ENCODE measurements at regions not wholly inside any gene's neighbourhood (a gene's known extent, or its start where the extent isn't known, plus 50 kb on each side); places are given as distances from the start of the nearest gene placed in this dataset.
A peak's percentile ranks its signal among the peaks of the same experiment; 100 is the strongest.

- Mint-ChIP-seq H3K9me3 (no peaks in the 10 kb centered on the region), H3K4me1 (no peaks in the 10 kb centered on the region), H3K36me3 (ENCODE audit: low read depth) (no peaks in the 10 kb centered on the region), H3K27ac (no peak overlapping the region), H3K4me3 (no peak overlapping the region), H3K27me3 (no peaks in the 10 kb centered on the region)
- DNase-seq = no peak
- ATAC-seq = no peak
Measured at GRCh38 chr2:212945526-212945925, 205.9 kb downstream of the IKZF2 start.

- no peaks in the 10 kb centered on the region for H3K4me1 Mint-ChIP-seq
- H3K27ac Mint-ChIP-seq = no peak overlapping the region
- H3K36me3 Mint-ChIP-seq (ENCODE audit: low read depth) = peaks cover under 1% of the 10 kb centered on the region
- no peaks in the 10 kb centered on the region for H3K9me3 Mint-ChIP-seq
- no peaks in the 10 kb centered on the region for H3K27me3 Mint-ChIP-seq
- no peak for DNase-seq
- no peak overlapping the region for H3K4me3 Mint-ChIP-seq
- ATAC-seq = no peak
Measured at GRCh38 chr2:212943351-212943750, 208.1 kb downstream of the IKZF2 start.

GRCh38 chr2:212941361-212941760 is 210.1 kb downstream of the IKZF2 start:
- DNase-seq = no peak
- no peaks in the 10 kb centered on the region for H3K4me1 Mint-ChIP-seq
- no peak for ATAC-seq
- H3K36me3 Mint-ChIP-seq (ENCODE audit: low read depth) = peaks cover 4% of the 10 kb centered on the region
- H3K27ac Mint-ChIP-seq = no peak overlapping the region
- H3K4me3 Mint-ChIP-seq = no peak overlapping the region
- no peaks in the 10 kb centered on the region for H3K27me3 Mint-ChIP-seq
- no peaks in the 10 kb centered on the region for H3K9me3 Mint-ChIP-seq

GRCh38 chr2:212940816-212941215 is 210.6 kb downstream of the IKZF2 start:
- Mint-ChIP-seq H3K27ac (no peak overlapping the region), H3K4me1 (no peaks in the 10 kb centered on the region), H3K27me3 (no peaks in the 10 kb centered on the region), H3K36me3 (ENCODE audit: low read depth) (peaks cover 4% of the 10 kb centered on the region), H3K4me3 (no peak overlapping the region), H3K9me3 (no peaks in the 10 kb centered on the region)
- DNase-seq = no peak
- no peak for ATAC-seq

GRCh38 chr2:212939777-212940531 is 211.5 kb downstream of the IKZF2 start:
- no peaks in the 10 kb centered on the region for H3K4me1 Mint-ChIP-seq
- no peak overlapping the region for H3K4me3 Mint-ChIP-seq
- H3K27me3 Mint-ChIP-seq = no peaks in the 10 kb centered on the region
- no peak for DNase-seq
- peaks cover 4% of the 10 kb centered on the region for H3K36me3 Mint-ChIP-seq (ENCODE audit: low read depth)
- no peak overlapping the region for H3K27ac Mint-ChIP-seq
- H3K9me3 Mint-ChIP-seq = no peaks in the 10 kb centered on the region
- no peak for ATAC-seq

GRCh38 chr2:212938144-212938793 is 213.1 kb downstream of the IKZF2 start:
- no peak for DNase-seq
- Mint-ChIP-seq H3K9me3 (no peaks in the 10 kb centered on the region), H3K27ac (no peak overlapping the region), H3K36me3 (ENCODE audit: low read depth) (peaks cover 4% of the 10 kb centered on the region), H3K27me3 (no peaks in the 10 kb centered on the region), H3K4me1 (no peaks in the 10 kb centered on the region), H3K4me3 (no peak overlapping the region)
- no peak for ATAC-seq

GRCh38 chr2:212936572-212936971 is 214.8 kb downstream of the IKZF2 start:
- H3K9me3 Mint-ChIP-seq = no peaks in the 10 kb centered on the region
- ATAC-seq = no peak
- no peaks in the 10 kb centered on the region for H3K4me1 Mint-ChIP-seq
- no peak overlapping the region for H3K27ac Mint-ChIP-seq
- no peak overlapping the region for H3K4me3 Mint-ChIP-seq
- H3K36me3 Mint-ChIP-seq (ENCODE audit: low read depth) = peaks cover 4% of the 10 kb centered on the region
- H3K27me3 Mint-ChIP-seq = no peaks in the 10 kb centered on the region
- DNase-seq = no peak

GRCh38 chr2:212935752-212936151 is 215.7 kb downstream of the IKZF2 start:
- H3K27me3 Mint-ChIP-seq = peaks cover 2% of the 10 kb centered on the region
- H3K9me3 Mint-ChIP-seq = no peaks in the 10 kb centered on the region
- DNase-seq (no peak), ATAC-seq (no peak)
- no peak overlapping the region for H3K27ac Mint-ChIP-seq
- peaks cover 4% of the 10 kb centered on the region for H3K36me3 Mint-ChIP-seq (ENCODE audit: low read depth)
- no peaks in the 10 kb centered on the region for H3K4me1 Mint-ChIP-seq
- H3K4me3 Mint-ChIP-seq = no peak overlapping the region

- no peak for DNase-seq
- ATAC-seq = no peak
- peaks cover 2% of the 10 kb centered on the region for H3K27me3 Mint-ChIP-seq
- no peaks in the 10 kb centered on the region for H3K36me3 Mint-ChIP-seq (ENCODE audit: low read depth)
- peaks cover 12% of the 10 kb centered on the region for H3K4me1 Mint-ChIP-seq
- no peak overlapping the region for H3K4me3 Mint-ChIP-seq
- H3K9me3 Mint-ChIP-seq = no peaks in the 10 kb centered on the region
- H3K27ac Mint-ChIP-seq = no peak overlapping the region
Measured at GRCh38 chr2:212931271-212931670, 220.1 kb downstream of the IKZF2 start.

GRCh38 chr2:212930556-212931260 is 220.7 kb downstream of the IKZF2 start:
- peaks cover 12% of the 10 kb centered on the region for H3K4me1 Mint-ChIP-seq
- H3K9me3 Mint-ChIP-seq = no peaks in the 10 kb centered on the region
- DNase-seq (no peak), ATAC-seq (no peak)
- no peaks in the 10 kb centered on the region for H3K36me3 Mint-ChIP-seq (ENCODE audit: low read depth)
- H3K27me3 Mint-ChIP-seq = peaks cover 2% of the 10 kb centered on the region
- no peak overlapping the region for H3K27ac Mint-ChIP-seq
- no peak overlapping the region for H3K4me3 Mint-ChIP-seq

- DNase-seq (no peak), ATAC-seq (no peak)
- Mint-ChIP-seq H3K36me3 (ENCODE audit: low read depth) (no peaks in the 10 kb centered on the region), H3K4me1 (peaks cover 12% of the 10 kb centered on the region), H3K9me3 (no peaks in the 10 kb centered on the region), H3K27me3 (peaks cover 2% of the 10 kb centered on the region), H3K4me3 (no peak overlapping the region), H3K27ac (no peak overlapping the region)
Measured at GRCh38 chr2:212929971-212930370, 221.4 kb downstream of the IKZF2 start.

- Mint-ChIP-seq H3K27ac (no peak overlapping the region), H3K27me3 (peaks cover 2% of the 10 kb centered on the region), H3K4me1 (peaks cover 12% of the 10 kb centered on the region), H3K36me3 (ENCODE audit: low read depth) (no peaks in the 10 kb centered on the region), H3K4me3 (no peak overlapping the region), H3K9me3 (no peaks in the 10 kb centered on the region)
- ATAC-seq (peak; percentile 63), DNase-seq (no peak)
Measured at GRCh38 chr2:212929116-212929515, 222.3 kb downstream of the IKZF2 start.

- H3K27me3 Mint-ChIP-seq = peaks cover 2% of the 10 kb centered on the region
- no peak overlapping the region for H3K27ac Mint-ChIP-seq
- H3K9me3 Mint-ChIP-seq = no peaks in the 10 kb centered on the region
- H3K36me3 Mint-ChIP-seq (ENCODE audit: low read depth) = no peaks in the 10 kb centered on the region
- DNase-seq (no peak), ATAC-seq (no peak)
- H3K4me1 Mint-ChIP-seq = peaks cover 12% of the 10 kb centered on the region
- no peak overlapping the region for H3K4me3 Mint-ChIP-seq
Measured at GRCh38 chr2:212928681-212929080, 222.7 kb downstream of the IKZF2 start.

GRCh38 chr2:212926940-212927339 is 224.5 kb downstream of the IKZF2 start:
- H3K27me3 Mint-ChIP-seq = peaks cover 2% of the 10 kb centered on the region

GRCh38 chr2:212923393-212923792 is 228.0 kb downstream of the IKZF2 start:
- DNase-seq = no peak
- Mint-ChIP-seq H3K4me1 (peaks cover 6% of the 10 kb centered on the region), H3K27ac (no peak overlapping the region), H3K27me3 (peaks cover 2% of the 10 kb centered on the region), H3K36me3 (ENCODE audit: low read depth) (no peaks in the 10 kb centered on the region), H3K9me3 (no peaks in the 10 kb centered on the region), H3K4me3 (no peak overlapping the region)
- no peak for ATAC-seq

More at GRCh38 chr2:212926940-212927339, 224.5 kb downstream of the IKZF2 start:
- no peak for ATAC-seq
- H3K27ac Mint-ChIP-seq = no peak overlapping the region
- H3K4me1 Mint-ChIP-seq = peaks cover 12% of the 10 kb centered on the region
- no peaks in the 10 kb centered on the region for H3K36me3 Mint-ChIP-seq (ENCODE audit: low read depth)
- DNase-seq = no peak
- H3K9me3 Mint-ChIP-seq = no peaks in the 10 kb centered on the region
- H3K4me3 Mint-ChIP-seq = no peak overlapping the region

All from activated naive CD8-positive, alpha-beta T cell treated with anti-CD3 and anti-CD28 coated beads, Interleukin-2, amount 50 U/mL, for 24 hours (primary cell).